Suprapubic skin (tissue), 4 donors: ENCODE measurements at regions not wholly inside any gene's neighbourhood (a gene's known extent, or its start where the extent isn't known, plus 50 kb on each side); places are given as distances from the start of the nearest gene placed in this dataset.
"Not testable (repeated sequence)": the region's sequence is repeated elsewhere in the genome, so short reads cannot be mapped to it uniquely, and the experiment has no call there.

Source experiments
- DNase-seq, 2 donors: peaks; one replicate each; pipeline ENCODE4 v3.0.0-alpha.2; 2019; ENCODE audit warnings: low spot score in 2 of 2
- H3K27ac ChIP-seq: fragments of 200-600 bp; sonication (generic); one replicate; pipeline ENCODE4 v1.5.1; 2019
- H3K27me3 ChIP-seq: fragments of 200-600 bp; sonication (generic); one replicate; pipeline ENCODE4 v1.5.1; 2019
- H3K36me3 ChIP-seq: fragments of 200-600 bp; sonication (generic); one replicate; pipeline ENCODE4 v1.5.1; 2019
- H3K4me1 ChIP-seq: fragments of 200-600 bp; sonication (generic); one replicate; pipeline ENCODE4 v1.5.1; 2019
- H3K4me3 ChIP-seq: fragments of 200-600 bp; sonication (generic); one replicate; pipeline ENCODE4 v1.5.1; 2019; ENCODE audit warnings: mild to moderate bottlenecking
- H3K9me3 ChIP-seq: fragments of 200-600 bp; sonication (generic); one replicate; pipeline ENCODE4 v1.5.1; 2019
- EP300 ChIP-seq: sonication (generic); formaldehyde crosslinking; IDR thresholded peaks from one replicate; pipeline ENCODE4 v1.6.1; 2017; ENCODE audit warnings: antibody characterized with exemption
- POLR2A ChIP-seq, 2 donors: fragments of 450-650 bp; IDR thresholded peaks; one replicate each; pipeline ENCODE4 v1.6.1; 2017; ENCODE audit warnings: antibody characterized with exemption in 2 of 2, mild to moderate bottlenecking in 2 of 2, moderate library complexity in 2 of 2
- POLR2AphosphoS5 ChIP-seq, 3 donors: sonication (generic); formaldehyde crosslinking; IDR thresholded peaks; one replicate each; pipeline ENCODE4 v1.6.1; 2017; ENCODE audit warnings: antibody characterized with exemption in 3 of 3
- WGBS: methylation state at CpG from one replicate; pipeline ENCODE4 v1.1.5; 2018; 5-methylcytosine and 5-hydroxymethylcytosine counted together
- TF ChIP-seq, protein P1 (sequence below), 2 donors: fragments of 200-600 bp in 1 of 2; fragments of 450-650 bp in 1 of 2; sonication (generic) in 1 of 2; IDR thresholded peaks; one replicate each; pipeline ENCODE4 v1.5.1; 2016 to 2019; ENCODE audit warnings: antibody characterized with exemption in 2 of 2, mild to moderate bottlenecking in 1 of 2, moderate library complexity in 1 of 2

- H3K27ac ChIP-seq, DNase-seq, H3K4me1 ChIP-seq, H3K9me3 ChIP-seq, H3K4me3 ChIP-seq, H3K27me3 ChIP-seq, H3K36me3 ChIP-seq: not testable (repeated sequence)
- 95% methylated on average over 3 of the region's 3 CpGs for WGBS
Observed at GRCh38 chr12:116327992-116328391, 50.5 kb upstream of the MED13L start.

- H3K36me3 ChIP-seq = no peaks in the 10 kb centered on the region
- no peak overlapping the region for H3K4me3 ChIP-seq
- H3K27me3 ChIP-seq = no peaks in the 10 kb centered on the region
- DNase-seq = no peak
- 90% methylated on average over 2 of the region's 2 CpGs for WGBS
- H3K4me1 ChIP-seq = peaks cover 8% of the 10 kb centered on the region
- no peaks in the 10 kb centered on the region for H3K9me3 ChIP-seq
- TF ChIP-seq EP300 (no peak), POLR2AphosphoS5 (IDR thresholded peaks at IDR 0.05) (no peak), POLR2A (IDR thresholded peaks at IDR 0.05) (no peak)
- TF ChIP-seq, protein P1, sequence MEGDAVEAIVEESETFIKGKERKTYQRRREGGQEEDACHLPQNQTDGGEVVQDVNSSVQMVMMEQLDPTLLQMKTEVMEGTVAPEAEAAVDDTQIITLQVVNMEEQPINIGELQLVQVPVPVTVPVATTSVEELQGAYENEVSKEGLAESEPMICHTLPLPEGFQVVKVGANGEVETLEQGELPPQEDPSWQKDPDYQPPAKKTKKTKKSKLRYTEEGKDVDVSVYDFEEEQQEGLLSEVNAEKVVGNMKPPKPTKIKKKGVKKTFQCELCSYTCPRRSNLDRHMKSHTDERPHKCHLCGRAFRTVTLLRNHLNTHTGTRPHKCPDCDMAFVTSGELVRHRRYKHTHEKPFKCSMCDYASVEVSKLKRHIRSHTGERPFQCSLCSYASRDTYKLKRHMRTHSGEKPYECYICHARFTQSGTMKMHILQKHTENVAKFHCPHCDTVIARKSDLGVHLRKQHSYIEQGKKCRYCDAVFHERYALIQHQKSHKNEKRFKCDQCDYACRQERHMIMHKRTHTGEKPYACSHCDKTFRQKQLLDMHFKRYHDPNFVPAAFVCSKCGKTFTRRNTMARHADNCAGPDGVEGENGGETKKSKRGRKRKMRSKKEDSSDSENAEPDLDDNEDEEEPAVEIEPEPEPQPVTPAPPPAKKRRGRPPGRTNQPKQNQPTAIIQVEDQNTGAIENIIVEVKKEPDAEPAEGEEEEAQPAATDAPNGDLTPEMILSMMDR (IDR thresholded peaks at IDR 0.05) = no peak
- H3K27ac ChIP-seq = no peak overlapping the region
Observed at GRCh38 chr12:116331876-116332275, 54.4 kb upstream of the MED13L start.

DNA sequence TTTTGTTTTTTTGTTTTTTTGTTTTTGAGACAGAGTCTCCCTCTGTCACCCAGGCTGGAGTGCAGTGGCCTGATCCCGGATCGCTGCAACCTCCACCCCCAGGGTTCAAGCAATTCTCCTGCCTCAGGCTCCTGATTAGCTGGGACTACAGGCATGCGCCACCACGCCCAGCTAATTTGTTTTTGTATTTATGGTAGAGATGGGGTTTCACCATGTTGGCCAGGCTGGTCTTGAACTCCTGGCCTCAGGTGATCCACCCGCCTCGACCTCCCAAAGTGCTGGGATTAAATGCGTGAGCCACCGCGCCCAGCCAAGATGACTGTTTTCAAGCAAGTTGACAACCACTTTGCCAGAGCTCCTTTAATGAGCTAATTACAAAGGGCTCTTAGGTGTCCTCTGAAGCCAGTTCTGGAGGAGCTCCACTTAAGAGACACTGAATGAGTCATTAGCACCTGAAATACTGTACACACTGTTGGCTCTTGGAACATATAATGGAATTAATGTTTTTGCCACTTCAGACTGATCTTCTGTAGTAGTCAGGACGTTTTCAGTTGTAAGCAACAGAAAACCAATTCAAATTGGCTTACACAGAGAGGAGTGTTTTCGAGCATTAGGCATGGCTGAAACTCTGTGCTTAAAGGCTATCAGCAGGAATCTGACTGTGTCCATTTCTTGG is 55.4 kb upstream of the MED13L start:
- DNase-seq = no peak
- Histone ChIP-seq H3K27ac (no peak overlapping the region), H3K36me3 (no peaks in the 10 kb centered on the region), H3K4me1 (peaks cover 8% of the 10 kb centered on the region), H3K27me3 (no peaks in the 10 kb centered on the region), H3K9me3 (no peaks in the 10 kb centered on the region), H3K4me3 (no peak overlapping the region)
- no peak for TF ChIP-seq POLR2AphosphoS5 (IDR thresholded peaks at IDR 0.05)
- TF ChIP-seq, protein P1 (IDR thresholded peaks at IDR 0.05) = no peak
- TF ChIP-seq EP300 = no peak
- TF ChIP-seq POLR2A (IDR thresholded peaks at IDR 0.05) = no peak
- 83% methylated on average over 11 of the region's 11 CpGs for WGBS

DNA sequence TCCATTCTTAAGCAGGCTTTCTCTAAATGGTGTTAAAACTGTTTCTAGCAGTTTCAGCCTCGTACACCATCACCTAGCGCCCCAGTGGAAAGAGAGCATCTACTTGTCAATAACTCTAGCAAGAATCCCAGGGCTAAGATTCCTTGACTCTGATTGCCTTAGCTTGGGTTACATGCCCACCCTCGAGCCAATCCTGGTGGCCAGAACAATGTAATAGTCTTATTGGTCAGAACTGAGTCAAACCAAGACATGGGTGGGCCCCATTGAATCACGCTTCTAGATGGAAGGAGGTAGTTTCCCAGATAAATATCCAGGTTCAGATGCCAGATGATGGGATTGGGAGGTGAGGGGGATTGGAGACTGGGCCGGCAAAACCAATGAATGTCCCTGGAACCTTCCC is 55.9 kb upstream of the MED13L start:
- Histone ChIP-seq H3K27me3 (no peaks in the 10 kb centered on the region), H3K36me3 (no peaks in the 10 kb centered on the region), H3K9me3 (no peaks in the 10 kb centered on the region), H3K4me1 (peaks cover 8% of the 10 kb centered on the region), H3K27ac (no peak overlapping the region), H3K4me3 (no peak overlapping the region)
- 79% methylated on average over 5 of the region's 5 CpGs for WGBS
- no peak for DNase-seq
- TF ChIP-seq POLR2AphosphoS5 (IDR thresholded peaks at IDR 0.05) (no peak), EP300 (no peak), POLR2A (IDR thresholded peaks at IDR 0.05) (no peak)
- TF ChIP-seq, protein P1 (IDR thresholded peaks at IDR 0.05) = no peak

- no peaks in the 10 kb centered on the region for H3K9me3 ChIP-seq
- no peaks in the 10 kb centered on the region for H3K36me3 ChIP-seq
- H3K27ac ChIP-seq = no peak overlapping the region
- TF ChIP-seq POLR2AphosphoS5 (IDR thresholded peaks at IDR 0.05) (no peak), EP300 (no peak)
- TF ChIP-seq, protein P1 (IDR thresholded peaks at IDR 0.05) = no peak
- WGBS = 88% methylated on average over 11 of the region's 11 CpGs
- H3K4me3 ChIP-seq = no peak overlapping the region
- DNase-seq = peak in 1 of 2 donors; percentile 40
- H3K27me3 ChIP-seq = no peaks in the 10 kb centered on the region
- H3K4me1 ChIP-seq = peaks cover 8% of the 10 kb centered on the region
Observed at GRCh38 chr12:116336542-116337065, 59.1 kb upstream of the MED13L start.

GRCh38 chr12:116337312-116337711 is 59.8 kb upstream of the MED13L start:
- Histone ChIP-seq H3K36me3 (no peaks in the 10 kb centered on the region), H3K27me3 (no peaks in the 10 kb centered on the region), H3K4me1 (peaks cover 8% of the 10 kb centered on the region), H3K9me3 (no peaks in the 10 kb centered on the region), H3K27ac (no peak overlapping the region), H3K4me3 (no peak overlapping the region)
- DNase-seq = no peak
- 80% methylated on average over 9 of the region's 9 CpGs for WGBS
- no peak for TF ChIP-seq POLR2A (IDR thresholded peaks at IDR 0.05)
